Small intestine (tissue), 7 donors: ENCODE measurements at regions not wholly inside any gene's neighbourhood (a gene's known extent, or its start where the extent isn't known, plus 50 kb on each side); places are given as distances from the start of the nearest gene placed in this dataset.

Experiments
- DNase-seq, 2 donors: peaks; one replicate each; pipeline versions ENCODE4 v3.0.0 to v3.0.0-alpha.2; 2013
- FAIRE-seq: peaks from 2 replicates; lab custom pipeline; 2012; peaks lifted over from hg19 to GRCh38; lab: Jason Lieb, UNC
- H3K27ac ChIP-seq, 3 donors: one replicate each; pipeline ENCODE4 v1.5.1; 2013; ENCODE audit warnings: low read length in 2 of 3, mild to moderate bottlenecking in 2 of 3, control low read depth in 1 of 3, inconsistent platforms in 1 of 3, low read depth in 1 of 3, moderate library complexity in 1 of 3
- H3K27me3 ChIP-seq, 3 donors: one replicate each; pipeline ENCODE4 v1.6.1; 2013; ENCODE audit warnings: low read length in 3 of 3, inconsistent platforms in 1 of 3; ENCODE audit not compliant: control insufficient read depth in 3 of 3, insufficient read depth in 3 of 3
- H3K36me3 ChIP-seq, 3 donors: one replicate each; pipeline ENCODE4 v1.6.1; 2013; ENCODE audit warnings: low read length in 3 of 3, inconsistent platforms in 1 of 3, low read depth in 1 of 3, mild to moderate bottlenecking in 1 of 3, moderate library complexity in 1 of 3; ENCODE audit not compliant: control insufficient read depth in 3 of 3, insufficient read depth in 2 of 3
- H3K4me1 ChIP-seq, 3 donors: one replicate each; pipeline ENCODE4 v1.6.1; 2013; ENCODE audit warnings: low read length in 2 of 3, inconsistent platforms in 1 of 3, low read depth in 1 of 3, mild to moderate bottlenecking in 1 of 3, moderate library complexity in 1 of 3; ENCODE audit not compliant: control insufficient read depth in 3 of 3, insufficient read depth in 2 of 3
- H3K4me3 ChIP-seq, 3 donors: one replicate each; pipeline ENCODE4 v1.5.1; 2013; ENCODE audit warnings: low read length in 3 of 3, control low read depth in 1 of 3, inconsistent platforms in 1 of 3, low read depth in 1 of 3, mild to moderate bottlenecking in 1 of 3, moderate library complexity in 1 of 3
- H3K9me3 ChIP-seq, 2 donors: one replicate each; pipeline ENCODE4 v1.6.1; 2013; ENCODE audit warnings: low read depth in 1 of 2, low read length in 1 of 2; ENCODE audit not compliant: control insufficient read depth in 2 of 2, insufficient read depth in 1 of 2
- WGBS, 3 donors: extraction: QIAGEN DNeasy Blood & Tissue Kit; methylation state at CpG; one replicate each; pipeline ENCODE4 v1.1.7; 2013; 5-methylcytosine and 5-hydroxymethylcytosine counted together
- donor health status: healthy with polysubstance abuse.
- donor health status: control.
- donor health status: control.
- donor health status: Bipolar disorder and iron deficiency.
- donor health status: healthy.

DNA sequence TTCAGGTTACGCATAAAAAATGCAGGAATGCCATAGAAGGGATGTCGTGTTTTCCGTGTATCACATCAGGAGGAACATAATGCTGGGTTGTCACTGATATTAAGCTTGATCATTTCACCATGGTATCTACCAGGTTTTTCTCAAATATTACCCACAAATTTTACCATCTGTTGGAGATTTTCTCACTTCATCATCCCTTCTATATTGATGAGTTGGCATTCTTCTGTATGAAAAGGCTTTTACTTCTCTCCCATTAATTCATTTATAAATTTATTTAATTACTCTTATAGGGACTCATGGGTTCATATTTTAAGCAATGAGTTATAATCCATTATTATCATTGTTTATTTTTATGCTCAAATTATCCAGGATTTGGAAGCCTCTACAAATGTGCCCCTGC, 608.2 kb downstream of the EPHA4 start:
- no peaks in the 10 kb centered on the region for H3K36me3 ChIP-seq
- no peaks in the 10 kb centered on the region for H3K27me3 ChIP-seq
- WGBS, 3 donors: 93 to 96% (median 94%) methylated on average over 3 of the region's 3 CpGs
- DNase-seq (no peak), FAIRE-seq (no peak)
- no peaks in the 10 kb centered on the region for H3K9me3 ChIP-seq
- H3K4me3 ChIP-seq: no peak overlapping the region
- no peaks in the 10 kb centered on the region for H3K4me1 ChIP-seq
- no peak overlapping the region for H3K27ac ChIP-seq

DNA sequence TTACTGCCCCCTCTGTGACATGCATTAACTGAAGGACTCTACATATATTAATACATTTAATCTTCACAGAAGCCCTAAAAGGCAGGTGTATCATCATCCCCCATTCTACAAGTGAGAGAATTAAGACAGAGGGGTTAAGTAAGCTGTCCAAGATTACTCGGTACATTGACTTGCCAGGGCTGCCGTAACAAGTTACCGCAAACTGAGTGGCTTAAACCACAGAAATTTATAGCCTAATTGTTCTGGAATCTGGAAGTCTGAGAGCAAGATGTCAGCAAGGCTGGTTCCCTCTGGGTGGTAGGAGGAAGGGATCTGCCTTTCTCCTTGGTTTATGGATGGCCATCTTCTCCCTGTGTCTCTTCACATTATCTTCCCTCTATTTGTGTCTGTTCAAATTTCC, 605.5 kb downstream of the EPHA4 start:
- FAIRE-seq: no peak
- Histone ChIP-seq H3K4me1 (no peaks in the 10 kb centered on the region), H3K27ac (no peak overlapping the region), H3K27me3 (no peaks in the 10 kb centered on the region), H3K4me3 (no peak overlapping the region), H3K9me3 (no peaks in the 10 kb centered on the region), H3K36me3 (no peaks in the 10 kb centered on the region)
- WGBS, 3 donors: 73 to 84% (median 83%) methylated on average over 3 of the region's 3 CpGs
- no peak for DNase-seq

- FAIRE-seq (no peak), DNase-seq (no peak)
- H3K27me3 ChIP-seq: no peaks in the 10 kb centered on the region
- no peak overlapping the region for H3K4me3 ChIP-seq
- H3K27ac ChIP-seq: no peak overlapping the region
- 22 to 68% (median 35%) methylated on average over 3 of the region's 3 CpGs for WGBS, 3 donors
- no peaks in the 10 kb centered on the region for H3K9me3 ChIP-seq
- no peaks in the 10 kb centered on the region for H3K36me3 ChIP-seq
- no peaks in the 10 kb centered on the region for H3K4me1 ChIP-seq
These were observed 602.8 kb downstream of the EPHA4 start for GRCh38 chr2:220969348-220969747.

- Histone ChIP-seq H3K27ac (no peak overlapping the region), H3K4me1 (no peaks in the 10 kb centered on the region), H3K36me3 (no peaks in the 10 kb centered on the region), H3K9me3 (peaks cover 0 to 6% of the 10 kb centered on the region in 2 donors), H3K27me3 (no peaks in the 10 kb centered on the region), H3K4me3 (no peak overlapping the region)
- DNase-seq: no peak
- no peak for FAIRE-seq
- WGBS, 3 donors: 74 to 82% (median 78%) methylated on average over 4 of the region's 4 CpGs
These were observed 591.0 kb downstream of the EPHA4 start for GRCh38 chr2:220980966-220981675.

GRCh38 chr2:220981926-220982325, 590.2 kb downstream of the EPHA4 start:
- peaks cover 0 to 6% of the 10 kb centered on the region in 2 donors for H3K9me3 ChIP-seq
- H3K27ac ChIP-seq: no peak overlapping the region
- H3K4me3 ChIP-seq: no peak overlapping the region
- no peaks in the 10 kb centered on the region for H3K27me3 ChIP-seq
- WGBS, 3 donors: 86 to 94% (median 87%) methylated on average over 6 of the region's 6 CpGs
- FAIRE-seq (no peak), DNase-seq (no peak)
- no peaks in the 10 kb centered on the region for H3K36me3 ChIP-seq
- H3K4me1 ChIP-seq: no peaks in the 10 kb centered on the region

DNA sequence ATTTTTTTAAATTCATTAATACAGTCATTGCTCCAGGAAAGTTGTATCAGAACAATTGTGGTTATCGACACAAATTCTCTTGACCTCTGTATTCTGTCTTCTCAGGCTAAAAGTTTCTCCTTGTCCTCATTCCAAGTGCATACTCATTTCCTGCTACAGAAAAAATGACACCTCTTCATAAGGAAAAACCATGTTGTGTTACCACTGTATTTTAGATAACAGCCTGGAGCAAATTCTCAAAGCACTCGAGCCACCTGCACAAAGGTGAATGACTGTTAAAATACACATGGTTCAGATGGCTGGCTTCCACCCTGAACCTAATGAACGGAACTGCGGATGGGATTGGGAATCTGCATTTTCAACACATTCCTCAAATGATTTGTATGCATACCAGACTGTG, 586.5 kb downstream of the EPHA4 start:
- no peak overlapping the region for H3K27ac ChIP-seq
- no peaks in the 10 kb centered on the region for H3K27me3 ChIP-seq
- H3K4me1 ChIP-seq: no peaks in the 10 kb centered on the region
- no peaks in the 10 kb centered on the region for H3K9me3 ChIP-seq
- no peaks in the 10 kb centered on the region for H3K36me3 ChIP-seq
- DNase-seq (no peak), FAIRE-seq (no peak)
- 76 to 81% (median 79%) methylated on average over 4 of the region's 4 CpGs for WGBS, 3 donors
- H3K4me3 ChIP-seq: no peak overlapping the region

- no peak for FAIRE-seq
- no peak overlapping the region for H3K27ac ChIP-seq
- H3K27me3 ChIP-seq: no peaks in the 10 kb centered on the region
- no peak for DNase-seq
- no peaks in the 10 kb centered on the region for H3K36me3 ChIP-seq
- no peaks in the 10 kb centered on the region for H3K9me3 ChIP-seq
- no peak overlapping the region for H3K4me3 ChIP-seq
- H3K4me1 ChIP-seq: no peaks in the 10 kb centered on the region
- 62 to 86% (median 71%) methylated on average over 3 of the region's 3 CpGs for WGBS, 3 donors
These were observed 584.3 kb downstream of the EPHA4 start for GRCh38 chr2:220987839-220988238.

DNA sequence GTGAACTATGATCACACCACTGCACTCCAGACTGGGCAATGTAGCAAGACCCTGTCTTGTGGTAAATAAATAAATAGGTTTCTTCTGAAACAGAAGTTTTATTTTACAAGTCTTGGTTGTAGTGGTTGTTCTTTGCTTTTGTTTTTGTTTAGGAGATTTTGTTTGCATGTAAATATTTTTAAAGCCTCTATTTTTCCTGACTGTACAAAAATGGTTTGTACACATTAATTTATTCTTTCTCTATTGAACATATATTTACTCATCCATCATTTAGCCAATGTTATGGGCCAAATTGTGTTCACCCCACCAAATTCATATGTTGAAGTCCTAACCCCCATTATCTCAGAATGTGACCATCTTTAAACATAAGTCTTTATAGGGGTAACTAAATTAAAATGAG, 580.1 kb downstream of the EPHA4 start:
- no peaks in the 10 kb centered on the region for H3K9me3 ChIP-seq
- no peaks in the 10 kb centered on the region for H3K4me1 ChIP-seq
- H3K27me3 ChIP-seq: no peaks in the 10 kb centered on the region
- H3K27ac ChIP-seq: no peak overlapping the region
- DNase-seq (no peak), FAIRE-seq (no peak)
- H3K4me3 ChIP-seq: no peak overlapping the region
- no peaks in the 10 kb centered on the region for H3K36me3 ChIP-seq

GRCh38 chr2:220994846-220995245, 577.3 kb downstream of the EPHA4 start:
- H3K27me3 ChIP-seq: no peaks in the 10 kb centered on the region
- DNase-seq (no peak), FAIRE-seq (no peak)
- no peaks in the 10 kb centered on the region for H3K4me1 ChIP-seq
- H3K36me3 ChIP-seq: no peaks in the 10 kb centered on the region
- H3K4me3 ChIP-seq: no peak overlapping the region
- no peak overlapping the region for H3K27ac ChIP-seq
- H3K9me3 ChIP-seq: no peaks in the 10 kb centered on the region
- 61 to 66% (median 65%) methylated on average over 3 of the region's 3 CpGs for WGBS, 3 donors
